ENCODE measurements at regions not wholly inside any gene's neighbourhood (a gene's known extent, or its start where the extent isn't known, plus 50 kb on each side); places are given as distances from the start of the nearest gene placed in this dataset.
A peak's percentile ranks its signal among the peaks of the same experiment; 100 is the strongest.

DNA sequence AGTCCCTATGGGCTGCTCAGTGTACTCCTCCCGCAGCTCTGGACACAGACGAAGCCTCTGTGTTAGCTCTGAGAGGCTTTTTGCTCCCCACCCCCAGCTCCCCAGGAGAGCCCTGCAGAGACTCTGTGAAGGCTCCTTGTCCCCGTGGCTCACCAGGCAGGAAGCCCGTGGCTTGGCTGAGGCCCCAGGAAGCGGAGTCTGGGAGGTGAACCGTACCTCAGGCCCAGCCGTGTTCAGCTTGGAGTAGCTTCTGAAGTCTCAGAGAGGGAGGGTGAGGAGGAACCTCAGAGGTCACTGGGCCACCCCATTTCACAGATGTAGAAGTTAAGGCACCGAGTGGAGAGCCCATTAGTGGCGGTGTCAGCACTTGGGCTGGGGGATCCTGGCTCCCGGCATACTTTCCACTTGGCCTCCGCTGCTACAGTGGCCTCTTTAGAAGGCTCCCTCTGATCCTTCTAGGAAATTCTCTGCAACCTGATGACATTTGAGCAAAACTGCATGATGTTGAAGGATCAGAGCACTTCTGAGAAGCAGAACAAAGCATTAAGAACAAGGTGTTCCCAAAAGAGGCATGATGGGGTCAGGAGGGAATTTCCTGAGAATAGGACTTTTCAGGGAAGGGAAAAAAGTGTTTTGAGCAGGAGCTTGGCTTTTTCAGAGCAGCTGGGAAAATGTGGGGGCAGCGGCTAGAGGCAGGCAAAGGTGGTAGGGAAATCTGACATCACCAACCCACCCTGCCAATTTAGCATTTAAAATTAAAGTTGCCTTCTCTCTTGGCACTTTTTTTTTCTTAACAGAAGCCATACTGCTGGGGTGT, 79.1 kb downstream of the MCFD2 start:
- no peak overlapping the region for H3K4me2 ChIP-seq (ENCODE audit: insufficient read depth, low read length)
- ATAC-seq (ENCODE audit: insufficient read depth, low read depth) (peak; percentile 82), DNase-seq (peak; percentile 53)
- no peaks in the 10 kb centered on the region for H4K20me1 ChIP-seq (ENCODE audit: insufficient read depth, low read length)
- no peaks in the 10 kb centered on the region for H3K79me2 ChIP-seq (ENCODE audit: insufficient read depth, low read length)
- no peak overlapping the region for H2AFZ ChIP-seq (ENCODE audit: low read depth, low read length)
- no peaks in the 10 kb centered on the region for H3K4me1 ChIP-seq (ENCODE audit: insufficient read depth, low read length)
- H3K27me3 ChIP-seq (ENCODE audit: insufficient read depth, low read length, poor library complexity) = peaks cover 4% of the 10 kb centered on the region
- TF ChIP-seq, protein P1, sequence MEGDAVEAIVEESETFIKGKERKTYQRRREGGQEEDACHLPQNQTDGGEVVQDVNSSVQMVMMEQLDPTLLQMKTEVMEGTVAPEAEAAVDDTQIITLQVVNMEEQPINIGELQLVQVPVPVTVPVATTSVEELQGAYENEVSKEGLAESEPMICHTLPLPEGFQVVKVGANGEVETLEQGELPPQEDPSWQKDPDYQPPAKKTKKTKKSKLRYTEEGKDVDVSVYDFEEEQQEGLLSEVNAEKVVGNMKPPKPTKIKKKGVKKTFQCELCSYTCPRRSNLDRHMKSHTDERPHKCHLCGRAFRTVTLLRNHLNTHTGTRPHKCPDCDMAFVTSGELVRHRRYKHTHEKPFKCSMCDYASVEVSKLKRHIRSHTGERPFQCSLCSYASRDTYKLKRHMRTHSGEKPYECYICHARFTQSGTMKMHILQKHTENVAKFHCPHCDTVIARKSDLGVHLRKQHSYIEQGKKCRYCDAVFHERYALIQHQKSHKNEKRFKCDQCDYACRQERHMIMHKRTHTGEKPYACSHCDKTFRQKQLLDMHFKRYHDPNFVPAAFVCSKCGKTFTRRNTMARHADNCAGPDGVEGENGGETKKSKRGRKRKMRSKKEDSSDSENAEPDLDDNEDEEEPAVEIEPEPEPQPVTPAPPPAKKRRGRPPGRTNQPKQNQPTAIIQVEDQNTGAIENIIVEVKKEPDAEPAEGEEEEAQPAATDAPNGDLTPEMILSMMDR (IDR thresholded peaks at IDR 0.05; ENCODE audit: borderline replicate concordance, extremely low read depth, low read length, poor library complexity, severe bottlenecking) = no peak
- no peaks in the 10 kb centered on the region for H3K36me3 ChIP-seq (ENCODE audit: insufficient read depth, low read length)
- no peak overlapping the region for H3K27ac ChIP-seq (ENCODE audit: low read length)
- no peaks in the 10 kb centered on the region for H3K9me3 ChIP-seq (ENCODE audit: insufficient read depth, low read length, severe bottlenecking)
- no peak overlapping the region for H3K4me3 ChIP-seq (ENCODE audit: low read depth in 1 of 2, low read length in 2 of 2)
- H3K9ac ChIP-seq (ENCODE audit: low read depth, low read length) = no peak overlapping the region

DNA sequence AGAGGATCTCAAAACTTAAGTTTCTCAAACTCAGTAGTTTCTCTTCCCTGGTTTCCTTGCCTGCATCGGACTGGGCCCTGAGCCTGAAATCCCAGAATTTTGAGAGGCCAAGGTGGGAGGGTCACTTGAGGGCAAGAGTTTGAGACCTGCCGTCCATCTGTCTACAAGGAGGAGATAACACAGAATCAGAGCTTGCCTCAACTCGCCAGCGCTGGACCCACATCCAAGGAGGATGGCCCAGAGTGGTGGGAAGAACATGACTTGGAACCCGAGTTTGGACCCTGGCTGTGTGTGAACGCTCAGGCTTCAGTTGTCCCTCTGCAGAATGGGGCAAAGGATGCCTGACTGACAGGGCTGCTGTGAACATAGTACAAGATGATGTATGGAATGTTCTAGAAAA, 80.1 kb downstream of the MCFD2 start:
- TF ChIP-seq, protein P1 (IDR thresholded peaks at IDR 0.05; ENCODE audit: borderline replicate concordance, extremely low read depth, low read length, poor library complexity, severe bottlenecking) = no peak
- TF ChIP-seq EZH2 (IDR thresholded peaks at IDR 0.05; ENCODE audit: borderline replicate concordance, low read depth, low read length, severe bottlenecking) = no peak
- DNase-seq (no peak), ATAC-seq (ENCODE audit: insufficient read depth, low read depth) (no peak)
- no peak overlapping the region for H3K4me3 ChIP-seq (ENCODE audit: low read depth in 1 of 2, low read length in 2 of 2)
- H3K4me1 ChIP-seq (ENCODE audit: insufficient read depth, low read length) = no peaks in the 10 kb centered on the region
- no peaks in the 10 kb centered on the region for H3K36me3 ChIP-seq (ENCODE audit: insufficient read depth, low read length)
- peaks cover 4% of the 10 kb centered on the region for H3K27me3 ChIP-seq (ENCODE audit: insufficient read depth, low read length, poor library complexity)
- no peaks in the 10 kb centered on the region for H3K79me2 ChIP-seq (ENCODE audit: insufficient read depth, low read length)
- H3K9ac ChIP-seq (ENCODE audit: low read depth, low read length) = no peak overlapping the region
- H3K4me2 ChIP-seq (ENCODE audit: insufficient read depth, low read length) = no peak overlapping the region
- no peak overlapping the region for H3K27ac ChIP-seq (ENCODE audit: low read length)
- H2AFZ ChIP-seq (ENCODE audit: low read depth, low read length) = no peak overlapping the region
- no peaks in the 10 kb centered on the region for H4K20me1 ChIP-seq (ENCODE audit: insufficient read depth, low read length)
- H3K9me3 ChIP-seq (ENCODE audit: insufficient read depth, low read length, severe bottlenecking) = no peaks in the 10 kb centered on the region

DNA sequence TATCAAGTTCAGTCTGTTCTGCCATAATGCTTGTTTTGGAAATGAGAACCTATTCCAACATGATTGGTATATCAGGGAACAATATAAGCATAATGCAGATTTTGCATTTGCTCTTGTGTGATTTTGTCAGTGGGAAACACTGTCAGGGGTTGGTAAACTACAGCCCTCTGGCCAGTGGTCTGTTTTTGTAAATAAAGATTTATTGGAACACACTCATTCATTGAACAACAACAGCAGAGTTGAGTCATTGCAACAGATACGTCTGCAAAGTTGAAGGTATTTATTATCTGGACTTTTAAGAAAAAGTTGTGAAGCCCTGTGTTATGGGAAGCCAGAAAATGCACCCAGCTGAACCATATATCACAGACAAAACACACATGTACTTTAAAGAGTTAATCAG, 83.1 kb downstream of the MCFD2 start:
- ATAC-seq (ENCODE audit: insufficient read depth, low read depth) = no peak

More for the DNA sequence above, 83.1 kb downstream of the MCFD2 start:
- no peaks in the 10 kb centered on the region for H3K9me3 ChIP-seq (ENCODE audit: insufficient read depth, low read length, severe bottlenecking)
- H3K4me1 ChIP-seq (ENCODE audit: insufficient read depth, low read length) = no peaks in the 10 kb centered on the region
- peaks cover 4% of the 10 kb centered on the region for H3K27me3 ChIP-seq (ENCODE audit: insufficient read depth, low read length, poor library complexity)
- no peak overlapping the region for H3K4me2 ChIP-seq (ENCODE audit: insufficient read depth, low read length)
- H3K4me3 ChIP-seq (ENCODE audit: low read depth in 1 of 2, low read length in 2 of 2) = no peak overlapping the region
- H3K27ac ChIP-seq (ENCODE audit: low read length) = no peak overlapping the region
- H3K79me2 ChIP-seq (ENCODE audit: insufficient read depth, low read length) = no peaks in the 10 kb centered on the region
- DNase-seq = no peak
- H3K36me3 ChIP-seq (ENCODE audit: insufficient read depth, low read length) = no peaks in the 10 kb centered on the region
- TF ChIP-seq EZH2 (IDR thresholded peaks at IDR 0.05; ENCODE audit: borderline replicate concordance, low read depth, low read length, severe bottlenecking) = no peak
- TF ChIP-seq, protein P1 (IDR thresholded peaks at IDR 0.05; ENCODE audit: borderline replicate concordance, extremely low read depth, low read length, poor library complexity, severe bottlenecking) = no peak
- no peak overlapping the region for H3K9ac ChIP-seq (ENCODE audit: low read depth, low read length)
- H4K20me1 ChIP-seq (ENCODE audit: insufficient read depth, low read length) = no peaks in the 10 kb centered on the region
- H2AFZ ChIP-seq (ENCODE audit: low read depth, low read length) = no peak overlapping the region

Data from DND-41 (cell line).